ENCODE measurements at regions not wholly inside any gene's neighbourhood (a gene's known extent, or its start where the extent isn't known, plus 50 kb on each side); places are given as distances from the start of the nearest gene placed in this dataset.

DNA sequence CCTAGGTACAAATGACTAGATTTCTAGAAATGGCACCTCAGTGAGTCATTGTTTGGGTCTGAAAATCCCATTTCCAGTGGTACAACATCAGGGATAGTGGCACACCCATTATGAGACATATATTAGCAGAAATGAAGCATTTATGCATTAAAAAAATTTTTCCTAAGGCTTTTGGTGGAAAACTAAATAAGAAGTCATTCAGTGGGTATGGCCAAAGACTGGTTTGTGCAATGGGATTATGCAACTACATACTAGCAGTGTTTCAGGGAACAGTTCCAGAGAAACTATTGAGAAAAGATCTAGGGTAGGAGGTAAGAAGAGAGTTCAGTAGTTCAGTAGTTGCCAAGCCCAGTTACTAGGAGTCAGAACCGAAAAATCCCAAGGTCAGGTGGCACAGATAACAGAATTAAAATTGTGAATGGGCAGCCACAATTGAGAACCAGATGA, 106.5 kb upstream of the HAPLN1 start (continued):
- TF ChIP-seq, protein P1, sequence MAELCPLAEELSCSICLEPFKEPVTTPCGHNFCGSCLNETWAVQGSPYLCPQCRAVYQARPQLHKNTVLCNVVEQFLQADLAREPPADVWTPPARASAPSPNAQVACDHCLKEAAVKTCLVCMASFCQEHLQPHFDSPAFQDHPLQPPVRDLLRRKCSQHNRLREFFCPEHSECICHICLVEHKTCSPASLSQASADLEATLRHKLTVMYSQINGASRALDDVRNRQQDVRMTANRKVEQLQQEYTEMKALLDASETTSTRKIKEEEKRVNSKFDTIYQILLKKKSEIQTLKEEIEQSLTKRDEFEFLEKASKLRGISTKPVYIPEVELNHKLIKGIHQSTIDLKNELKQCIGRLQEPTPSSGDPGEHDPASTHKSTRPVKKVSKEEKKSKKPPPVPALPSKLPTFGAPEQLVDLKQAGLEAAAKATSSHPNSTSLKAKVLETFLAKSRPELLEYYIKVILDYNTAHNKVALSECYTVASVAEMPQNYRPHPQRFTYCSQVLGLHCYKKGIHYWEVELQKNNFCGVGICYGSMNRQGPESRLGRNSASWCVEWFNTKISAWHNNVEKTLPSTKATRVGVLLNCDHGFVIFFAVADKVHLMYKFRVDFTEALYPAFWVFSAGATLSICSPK (IDR thresholded peaks at IDR 0.05; ENCODE audit: borderline replicate concordance) = no peak
- no peak for TF ChIP-seq ZKSCAN1 (IDR thresholded peaks at IDR 0.05; ENCODE audit: low read depth, low read length)
- TF ChIP-seq PHB2 (IDR thresholded peaks at IDR 0.05; ENCODE audit: low read depth) = no peak
- TF ChIP-seq FIP1L1 (IDR thresholded peaks at IDR 0.05; ENCODE audit: low read depth, low read length, poor library complexity, severe bottlenecking) = no peak
- TF ChIP-seq, protein P2, sequence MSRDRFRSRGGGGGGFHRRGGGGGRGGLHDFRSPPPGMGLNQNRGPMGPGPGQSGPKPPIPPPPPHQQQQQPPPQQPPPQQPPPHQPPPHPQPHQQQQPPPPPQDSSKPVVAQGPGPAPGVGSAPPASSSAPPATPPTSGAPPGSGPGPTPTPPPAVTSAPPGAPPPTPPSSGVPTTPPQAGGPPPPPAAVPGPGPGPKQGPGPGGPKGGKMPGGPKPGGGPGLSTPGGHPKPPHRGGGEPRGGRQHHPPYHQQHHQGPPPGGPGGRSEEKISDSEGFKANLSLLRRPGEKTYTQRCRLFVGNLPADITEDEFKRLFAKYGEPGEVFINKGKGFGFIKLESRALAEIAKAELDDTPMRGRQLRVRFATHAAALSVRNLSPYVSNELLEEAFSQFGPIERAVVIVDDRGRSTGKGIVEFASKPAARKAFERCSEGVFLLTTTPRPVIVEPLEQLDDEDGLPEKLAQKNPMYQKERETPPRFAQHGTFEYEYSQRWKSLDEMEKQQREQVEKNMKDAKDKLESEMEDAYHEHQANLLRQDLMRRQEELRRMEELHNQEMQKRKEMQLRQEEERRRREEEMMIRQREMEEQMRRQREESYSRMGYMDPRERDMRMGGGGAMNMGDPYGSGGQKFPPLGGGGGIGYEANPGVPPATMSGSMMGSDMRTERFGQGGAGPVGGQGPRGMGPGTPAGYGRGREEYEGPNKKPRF (IDR thresholded peaks at IDR 0.05; ENCODE audit: low read depth, low read length) = no peak
- TF ChIP-seq TBP (optimal IDR thresholded peaks at IDR 0.05; ENCODE audit: low read depth, low read length) = no peak
- TF ChIP-seq SPI1 (IDR thresholded peaks at IDR 0.05; ENCODE audit: borderline replicate concordance, low read depth, low read length) = no peak
- TF ChIP-seq ZNF766 (CRISPR knock-in tag; conservative IDR thresholded peaks at IDR 0.05) = no peak
- TF ChIP-seq, protein P3, sequence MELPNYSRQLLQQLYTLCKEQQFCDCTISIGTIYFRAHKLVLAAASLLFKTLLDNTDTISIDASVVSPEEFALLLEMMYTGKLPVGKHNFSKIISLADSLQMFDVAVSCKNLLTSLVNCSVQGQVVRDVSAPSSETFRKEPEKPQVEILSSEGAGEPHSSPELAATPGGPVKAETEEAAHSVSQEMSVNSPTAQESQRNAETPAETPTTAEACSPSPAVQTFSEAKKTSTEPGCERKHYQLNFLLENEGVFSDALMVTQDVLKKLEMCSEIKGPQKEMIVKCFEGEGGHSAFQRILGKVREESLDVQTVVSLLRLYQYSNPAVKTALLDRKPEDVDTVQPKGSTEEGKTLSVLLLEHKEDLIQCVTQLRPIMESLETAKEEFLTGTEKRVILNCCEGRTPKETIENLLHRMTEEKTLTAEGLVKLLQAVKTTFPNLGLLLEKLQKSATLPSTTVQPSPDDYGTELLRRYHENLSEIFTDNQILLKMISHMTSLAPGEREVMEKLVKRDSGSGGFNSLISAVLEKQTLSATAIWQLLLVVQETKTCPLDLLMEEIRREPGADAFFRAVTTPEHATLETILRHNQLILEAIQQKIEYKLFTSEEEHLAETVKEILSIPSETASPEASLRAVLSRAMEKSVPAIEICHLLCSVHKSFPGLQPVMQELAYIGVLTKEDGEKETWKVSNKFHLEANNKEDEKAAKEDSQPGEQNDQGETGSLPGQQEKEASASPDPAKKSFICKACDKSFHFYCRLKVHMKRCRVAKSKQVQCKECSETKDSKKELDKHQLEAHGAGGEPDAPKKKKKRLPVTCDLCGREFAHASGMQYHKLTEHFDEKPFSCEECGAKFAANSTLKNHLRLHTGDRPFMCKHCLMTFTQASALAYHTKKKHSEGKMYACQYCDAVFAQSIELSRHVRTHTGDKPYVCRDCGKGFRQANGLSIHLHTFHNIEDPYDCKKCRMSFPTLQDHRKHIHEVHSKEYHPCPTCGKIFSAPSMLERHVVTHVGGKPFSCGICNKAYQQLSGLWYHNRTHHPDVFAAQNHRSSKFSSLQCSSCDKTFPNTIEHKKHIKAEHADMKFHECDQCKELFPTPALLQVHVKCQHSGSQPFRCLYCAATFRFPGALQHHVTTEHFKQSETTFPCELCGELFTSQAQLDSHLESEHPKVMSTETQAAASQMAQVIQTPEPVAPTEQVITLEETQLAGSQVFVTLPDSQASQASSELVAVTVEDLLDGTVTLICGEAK (IDR thresholded peaks at IDR 0.05) = no peak
- TF ChIP-seq, protein P3 (CRISPR knock-in tag; IDR thresholded peaks at IDR 0.05) = no peak
